OCI-LY7 (cell line): ENCODE measurements at regions not wholly inside any gene's neighbourhood (a gene's known extent, or its start where the extent isn't known, plus 50 kb on each side); places are given as distances from the start of the nearest gene placed in this dataset.
"Not testable (repeated sequence)": the region's sequence is repeated elsewhere in the genome, so short reads cannot be mapped to it uniquely, and the experiment has no call there.

Experiments used
- BruUV-seq: library from RNA; stranded (reverse); fragments of 400-500 nt; replicated peaks from 2 replicates; lab custom pipeline; 2021; lab: Mats Ljungman, UMichigan
- CTCF ChIA-PET: fragments of 300-600 bp; sonication (Branson Sonifier 250); formaldehyde crosslinking; loops from one replicate; lab custom pipeline; 2022; ENCODE audit warnings: antibody characterized with exemption; ENCODE audit not compliant: unreplicated experiment; lab: Charles Lee
- POLR2A ChIA-PET: fragments of 300-600 bp; sonication (Branson Sonifier 250); formaldehyde crosslinking; loops from one replicate; lab custom pipeline; 2022; ENCODE audit warnings: antibody characterized with exemption; lab: Charles Lee
- DNase-seq: peaks from one replicate; pipeline ENCODE4 v3.0.0-alpha.2; 2015; ENCODE audit warnings: low spot score
- H2AFZ ChIP-seq: fragments of 200-600 bp; sonication (generic), shearing (Covaris generic); 2 replicates; pipeline ENCODE4 v1.6.1; 2014; ENCODE audit warnings: mild to moderate bottlenecking, antibody characterized with exemption, low read length, moderate library complexity
- H3K27ac ChIP-seq: fragments of 200-600 bp; sonication (generic); 2 replicates; pipeline ENCODE4 v1.5.1; 2014; ENCODE audit warnings: mixed run types, low read depth, mild to moderate bottlenecking, moderate library complexity, low read length, inconsistent platforms; ENCODE audit not compliant: poor library complexity, severe bottlenecking
- H3K36me3 ChIP-seq: fragments of 200-600 bp; sonication (generic); 2 replicates; pipeline ENCODE4 v1.6.1; 2014; ENCODE audit warnings: mild to moderate bottlenecking, antibody characterized with exemption, low read length, moderate library complexity, mixed read lengths; ENCODE audit not compliant: insufficient read depth
- H3K4me1 ChIP-seq: fragments of 200-600 bp; sonication (generic); 2 replicates; pipeline ENCODE4 v1.5.1; 2014; ENCODE audit warnings: mild to moderate bottlenecking, low read length; ENCODE audit not compliant: insufficient read depth, poor library complexity, severe bottlenecking
- H3K4me2 ChIP-seq: fragments of 200-600 bp; sonication (generic); 2 replicates; pipeline ENCODE4 v1.6.1; 2014; ENCODE audit warnings: mild to moderate bottlenecking, low read length
- H3K4me3 ChIP-seq: fragments of 200-600 bp; sonication (generic); 2 replicates; pipeline ENCODE4 v1.5.1; 2014; ENCODE audit warnings: mild to moderate bottlenecking, low read depth, low read length; ENCODE audit not compliant: poor library complexity, severe bottlenecking
- H3K79me2 ChIP-seq: fragments of 200-600 bp; sonication (generic); 2 replicates; pipeline ENCODE4 v1.6.1; 2016; ENCODE audit warnings: low read depth, mild to moderate bottlenecking, low read length, moderate library complexity, mixed read lengths; ENCODE audit not compliant: insufficient read depth
- H3K9me2 ChIP-seq: fragments of 200-600 bp; sonication (generic); 2 replicates; pipeline ENCODE4 v1.6.1; 2016; ENCODE audit warnings: mild to moderate bottlenecking, low read length, mixed read lengths; ENCODE audit not compliant: insufficient read depth
- H3K9me3 ChIP-seq: fragments of 200-600 bp; sonication (generic); 2 replicates; pipeline ENCODE4 v1.6.1; 2014; ENCODE audit warnings: mild to moderate bottlenecking, mixed run types, low read length, mixed read lengths
- H4K20me1 ChIP-seq: fragments of 200-600 bp; sonication (generic); 2 replicates; pipeline ENCODE4 v1.6.1; 2014; ENCODE audit warnings: mild to moderate bottlenecking, antibody characterized with exemption, low read length, moderate library complexity, mixed read lengths; ENCODE audit not compliant: insufficient read depth
- EZH2phosphoT487 ChIP-seq: fragments of 200-600 bp; sonication (generic); IDR thresholded peaks from 2 replicates; pipeline ENCODE4 v1.6.1; 2018; ENCODE audit warnings: low read depth, borderline replicate concordance, mild to moderate bottlenecking, mixed run types, antibody characterized with exemption, low read length, moderate library complexity, mixed read lengths
- intact Hi-C: fragments of 100-400 bp; cut with micrococcal nuclease; formaldehyde crosslinking; loops from one replicate; pipeline ENCODE4 v1.10.0; 2022; ENCODE audit not compliant: unreplicated experiment
- TF ChIP-seq, protein P1 (sequence below): fragments of 200-600 bp; sonication (generic); conservative IDR thresholded peaks from 2 replicates; pipeline ENCODE4 v1.5.1; 2014; ENCODE audit warnings: mild to moderate bottlenecking, antibody characterized with exemption, low read length, moderate library complexity, mixed read lengths

DNA sequence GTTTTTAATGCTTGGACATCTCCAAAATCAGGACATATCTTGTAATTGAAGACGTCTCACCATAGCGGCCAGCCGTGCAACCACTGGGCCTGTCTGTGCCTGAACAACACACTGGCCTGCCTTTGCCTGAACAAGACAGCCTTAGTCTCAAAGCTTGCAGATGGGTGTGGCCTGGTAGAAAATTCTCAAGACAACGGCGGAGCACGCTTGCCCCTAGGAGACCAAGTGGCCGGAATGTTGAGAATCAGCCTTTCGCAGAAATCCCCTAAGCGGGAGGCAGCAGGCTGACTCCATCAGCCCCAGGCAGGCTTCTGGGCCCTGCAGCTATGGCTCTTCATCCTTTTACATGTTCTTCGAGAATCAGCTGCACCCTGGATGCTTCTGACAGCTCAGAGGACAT is 98.0 kb upstream of the C1orf174 start:
- Histone ChIP-seq H2AFZ (no peak overlapping the region), H3K9me3 (no peaks in the 10 kb centered on the region), H3K79me2 (no peaks in the 10 kb centered on the region), H3K4me3 (no peak overlapping the region), H3K36me3 (no peaks in the 10 kb centered on the region), H3K27ac (no peak overlapping the region), H3K4me2 (no peak overlapping the region), H4K20me1 (no peaks in the 10 kb centered on the region), H3K4me1 (peaks cover 3% of the 10 kb centered on the region), H3K9me2 (no peaks in the 10 kb centered on the region)
- intact Hi-C loops: no loop called here
- no TSS peak for BruUV-seq
- POLR2A ChIA-PET: interaction anchor here (0.6 to 1.1 kb wide), 2 partner anchors 49 to 1730 kb away, joined by 3 read pairs; no protein-coding TSS in a partner anchor
- TF ChIP-seq, protein P1, sequence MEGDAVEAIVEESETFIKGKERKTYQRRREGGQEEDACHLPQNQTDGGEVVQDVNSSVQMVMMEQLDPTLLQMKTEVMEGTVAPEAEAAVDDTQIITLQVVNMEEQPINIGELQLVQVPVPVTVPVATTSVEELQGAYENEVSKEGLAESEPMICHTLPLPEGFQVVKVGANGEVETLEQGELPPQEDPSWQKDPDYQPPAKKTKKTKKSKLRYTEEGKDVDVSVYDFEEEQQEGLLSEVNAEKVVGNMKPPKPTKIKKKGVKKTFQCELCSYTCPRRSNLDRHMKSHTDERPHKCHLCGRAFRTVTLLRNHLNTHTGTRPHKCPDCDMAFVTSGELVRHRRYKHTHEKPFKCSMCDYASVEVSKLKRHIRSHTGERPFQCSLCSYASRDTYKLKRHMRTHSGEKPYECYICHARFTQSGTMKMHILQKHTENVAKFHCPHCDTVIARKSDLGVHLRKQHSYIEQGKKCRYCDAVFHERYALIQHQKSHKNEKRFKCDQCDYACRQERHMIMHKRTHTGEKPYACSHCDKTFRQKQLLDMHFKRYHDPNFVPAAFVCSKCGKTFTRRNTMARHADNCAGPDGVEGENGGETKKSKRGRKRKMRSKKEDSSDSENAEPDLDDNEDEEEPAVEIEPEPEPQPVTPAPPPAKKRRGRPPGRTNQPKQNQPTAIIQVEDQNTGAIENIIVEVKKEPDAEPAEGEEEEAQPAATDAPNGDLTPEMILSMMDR: no peak
- no peak for TF ChIP-seq EZH2phosphoT487
- CTCF ChIA-PET: no interaction called here
- DNase-seq: no peak

DNA sequence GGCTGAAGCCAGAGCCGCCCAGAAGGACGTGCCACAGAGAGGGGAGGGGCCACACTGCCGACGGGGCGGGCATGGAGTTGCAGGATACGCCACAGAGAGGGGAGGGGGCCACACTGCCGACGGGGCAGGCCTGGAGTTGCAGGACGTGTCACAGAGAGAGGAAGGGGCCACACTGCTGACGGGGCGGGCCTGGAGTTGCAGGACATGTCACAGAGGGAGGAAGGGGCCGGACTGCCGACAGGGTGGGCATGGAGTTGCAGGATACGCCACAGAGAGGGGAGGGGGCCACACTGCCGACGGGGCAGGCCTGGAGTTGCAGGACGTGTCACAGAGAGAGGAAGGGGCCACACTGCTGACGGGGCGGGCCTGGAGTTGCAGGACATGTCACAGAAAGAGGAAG is 99.4 kb upstream of the C1orf174 start:
- H3K4me3 ChIP-seq, BruUV-seq, H3K79me2 ChIP-seq, H3K4me2 ChIP-seq, DNase-seq, H4K20me1 ChIP-seq, H3K9me2 ChIP-seq, H3K9me3 ChIP-seq, H3K4me1 ChIP-seq, POLR2A ChIA-PET, H2AFZ ChIP-seq, H3K27ac ChIP-seq, CTCF ChIA-PET, intact Hi-C loops, H3K36me3 ChIP-seq: not testable (repeated sequence)

DNA sequence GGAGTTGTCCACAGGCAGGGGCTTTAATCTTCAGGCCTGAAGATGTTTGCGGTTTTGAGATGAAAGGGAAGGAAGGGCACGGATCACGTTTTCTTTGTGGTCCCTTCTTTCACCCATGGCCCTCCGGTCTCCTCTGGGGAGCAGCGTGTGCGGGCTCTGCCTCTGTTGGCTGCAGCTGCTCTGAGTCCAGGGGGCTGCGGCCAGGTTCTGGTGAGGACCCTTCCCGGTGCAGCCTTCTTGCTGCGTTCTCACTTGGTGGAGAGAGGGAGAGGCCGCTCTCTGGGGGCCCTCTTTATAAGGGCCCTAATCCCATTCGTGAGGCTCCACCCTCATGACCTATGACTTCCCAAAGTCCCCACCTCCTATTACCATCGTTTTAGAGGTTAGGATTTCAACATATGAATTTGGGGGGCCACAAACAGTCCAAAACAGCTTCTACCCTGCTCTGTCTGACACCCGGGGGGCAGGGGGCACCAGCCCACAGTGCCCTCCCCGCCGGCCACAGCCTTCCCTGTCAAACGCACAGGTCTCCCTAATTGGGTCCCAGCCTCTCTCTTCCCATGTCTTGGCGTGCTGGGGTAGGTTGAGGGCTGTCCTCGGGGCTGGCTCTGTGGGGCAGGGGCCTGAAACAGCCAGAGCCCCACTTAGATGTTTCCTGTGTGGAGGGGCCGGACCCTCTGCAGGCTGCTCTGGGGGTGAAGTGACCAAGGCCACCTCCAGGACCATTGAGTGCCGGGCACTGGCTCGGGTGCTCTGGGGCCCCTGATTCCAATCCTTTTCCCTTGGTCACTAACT is 100.1 kb upstream of the C1orf174 start:
- H3K9me3 ChIP-seq: 0 out of 2 replicates have a peak, but pooled peaks cover 2% of the 10 kb centered on the region
- H3K36me3 ChIP-seq: no peaks in the 10 kb centered on the region
- H3K4me3 ChIP-seq: no peak overlapping the region
- no peak overlapping the region for H2AFZ ChIP-seq
- H3K9me2 ChIP-seq: no peaks in the 10 kb centered on the region
- no peak for DNase-seq
- H4K20me1 ChIP-seq: no peaks in the 10 kb centered on the region
- BruUV-seq: no TSS peak
- H3K4me2 ChIP-seq: no peak overlapping the region
- intact Hi-C loops: no loop called here
- H3K79me2 ChIP-seq: no peaks in the 10 kb centered on the region
- H3K27ac ChIP-seq: no peak overlapping the region
- POLR2A ChIA-PET: no interaction called here
- CTCF ChIA-PET: no interaction called here
- TF ChIP-seq, protein P1: no peak
- TF ChIP-seq EZH2phosphoT487: no peak
- peaks cover 3% of the 10 kb centered on the region for H3K4me1 ChIP-seq
